ENCODE measurements at regions not wholly inside any gene's neighbourhood (a gene's known extent, or its start where the extent isn't known, plus 50 kb on each side); places are given as distances from the start of the nearest gene placed in this dataset.
A peak's percentile ranks its signal among the peaks of the same experiment; 100 is the strongest.

DNA sequence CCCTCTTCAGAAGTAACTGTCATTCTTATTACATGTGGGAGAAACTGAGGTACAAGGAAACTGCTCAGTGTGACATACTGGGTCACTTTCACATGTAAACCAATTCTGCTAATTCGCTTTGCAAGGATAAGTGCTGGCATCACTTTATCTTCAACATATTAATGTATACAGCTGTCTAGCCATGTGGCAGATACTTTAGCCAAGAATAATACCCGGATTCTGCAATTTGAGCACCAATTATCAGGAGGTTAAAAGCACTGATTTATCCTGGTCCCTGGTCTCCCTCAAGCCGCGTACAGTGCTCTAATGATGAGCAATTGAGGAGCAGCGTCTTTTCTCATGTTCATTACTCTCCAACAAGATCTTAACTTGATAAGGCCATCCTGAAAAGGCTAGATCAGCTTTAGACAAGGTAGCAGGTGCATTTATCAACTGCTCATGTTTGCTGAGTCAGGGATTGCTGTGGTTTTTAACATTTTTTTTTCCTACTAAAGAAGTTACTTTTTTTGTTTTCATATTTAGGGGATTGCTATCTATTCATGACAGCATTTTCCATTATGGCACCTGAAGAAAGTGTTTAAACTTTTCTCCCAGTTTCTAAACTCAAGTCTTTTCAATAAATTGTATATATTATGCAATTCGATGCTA is 1066.3 kb upstream of the MAP3K7 start:
- DNase-seq (ENCODE audit: low read depth), result no peak

GRCh38 chr6:91646649-91647048 is 1059.8 kb upstream of the MAP3K7 start:
- DNase-seq (ENCODE audit: low read depth), result no peak

- no peak for DNase-seq (ENCODE audit: low read depth)
Measured at GRCh38 chr6:91645811-91646210, 1058.9 kb upstream of the MAP3K7 start.

GRCh38 chr6:91637217-91637616 is 1050.3 kb upstream of the MAP3K7 start:
- DNase-seq (ENCODE audit: low read depth), result no peak

GRCh38 chr6:91634791-91635190 is 1047.9 kb upstream of the MAP3K7 start:
- DNase-seq (ENCODE audit: low read depth), result peak; percentile 18

DNA sequence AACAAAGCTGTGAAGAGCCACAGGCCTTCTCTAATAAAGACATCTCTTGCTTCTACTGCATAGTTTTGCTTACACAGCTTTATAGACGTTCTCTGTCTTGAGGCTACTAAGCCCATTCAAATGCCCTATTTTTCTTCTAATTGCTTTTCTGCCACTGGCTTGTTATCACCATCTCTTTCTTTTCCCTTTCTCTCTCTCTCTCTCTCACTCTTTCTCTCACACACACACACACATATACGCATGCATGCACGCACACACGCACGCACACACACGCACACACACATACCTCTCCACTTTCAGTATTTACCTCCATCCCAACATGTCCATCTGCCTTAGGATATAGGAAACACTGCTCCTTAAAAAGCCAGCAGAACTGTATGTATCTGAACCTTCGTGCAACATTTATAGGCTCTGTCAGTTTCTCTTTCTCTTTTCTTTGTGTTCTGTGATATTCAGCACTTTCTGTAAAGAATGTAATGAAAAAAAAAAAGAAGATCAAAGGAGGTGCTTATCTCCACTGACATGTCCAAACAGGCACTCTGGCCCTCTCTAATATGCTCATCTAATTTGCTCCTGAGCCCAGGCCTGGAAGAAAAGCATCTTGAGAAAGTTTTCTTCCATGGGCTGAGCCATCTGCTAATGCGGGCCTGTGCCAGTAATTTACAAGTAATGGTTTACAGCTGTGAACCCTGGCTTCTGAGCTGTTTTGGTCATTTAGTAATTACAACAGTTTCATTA is 1046.7 kb upstream of the MAP3K7 start:
- no peak for DNase-seq (ENCODE audit: low read depth)

DNA sequence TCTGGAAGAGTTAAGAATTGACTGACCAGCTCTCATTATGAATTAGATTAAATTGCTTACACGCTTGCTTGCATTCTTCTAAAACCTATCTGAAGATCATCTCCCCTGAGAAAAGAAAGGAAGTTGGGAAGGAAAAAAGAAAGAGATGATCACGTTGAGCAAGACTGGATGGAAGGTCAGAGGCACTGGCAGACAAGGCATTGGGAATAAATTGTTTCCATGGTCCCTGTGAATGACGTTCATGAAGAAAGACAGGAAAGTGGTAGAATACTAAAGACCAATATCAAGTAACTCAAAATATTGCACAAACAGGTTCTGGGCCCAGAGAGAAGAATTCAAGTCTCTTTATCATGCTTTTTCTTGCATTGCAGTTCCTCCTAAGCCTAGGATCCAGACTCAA is 1045.4 kb upstream of the MAP3K7 start:
- DNase-seq (ENCODE audit: low read depth), result no peak

DNA sequence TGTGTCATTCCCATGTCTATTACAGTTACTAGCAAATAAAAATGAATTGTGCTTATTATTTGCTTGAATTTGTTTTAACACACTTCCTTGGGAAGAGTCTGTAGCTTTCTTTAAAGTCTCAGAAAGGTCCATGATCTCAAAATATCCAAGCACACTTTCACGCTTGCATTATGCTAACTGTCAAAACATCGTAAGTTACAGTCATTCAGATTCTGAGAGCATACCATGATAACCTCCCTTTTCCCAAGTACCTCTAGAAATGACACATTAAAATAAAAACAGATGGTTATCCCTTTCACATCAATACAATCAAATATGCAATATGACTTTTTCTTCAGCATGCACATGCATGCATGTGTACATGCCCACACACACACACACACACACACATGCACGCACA is 1044.4 kb upstream of the MAP3K7 start:
- DNase-seq (ENCODE audit: low read depth), result no peak

- DNase-seq (ENCODE audit: low read depth), result peak; percentile 2
Measured at GRCh38 chr6:91626911-91627310, 1040.0 kb upstream of the MAP3K7 start.

DNA sequence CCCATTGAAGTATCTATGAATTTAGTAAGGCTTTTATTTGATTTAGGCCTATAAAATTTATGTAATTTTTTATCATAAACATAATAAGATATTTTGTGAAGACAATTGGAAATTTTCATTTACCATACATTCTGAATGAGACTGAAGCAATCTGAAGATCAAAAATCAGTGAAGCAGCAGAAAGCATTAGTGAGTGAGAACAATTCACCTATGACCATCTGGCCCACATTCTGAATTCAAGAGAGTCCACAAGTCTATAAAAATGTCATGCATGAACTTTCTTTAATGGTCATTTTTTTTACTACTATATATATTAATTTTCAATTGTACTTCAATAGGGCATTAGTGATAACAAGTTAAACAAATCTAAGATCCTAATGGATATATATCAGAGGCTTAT is 1026.6 kb upstream of the MAP3K7 start:
- no peak for DNase-seq (ENCODE audit: low read depth)

DNA sequence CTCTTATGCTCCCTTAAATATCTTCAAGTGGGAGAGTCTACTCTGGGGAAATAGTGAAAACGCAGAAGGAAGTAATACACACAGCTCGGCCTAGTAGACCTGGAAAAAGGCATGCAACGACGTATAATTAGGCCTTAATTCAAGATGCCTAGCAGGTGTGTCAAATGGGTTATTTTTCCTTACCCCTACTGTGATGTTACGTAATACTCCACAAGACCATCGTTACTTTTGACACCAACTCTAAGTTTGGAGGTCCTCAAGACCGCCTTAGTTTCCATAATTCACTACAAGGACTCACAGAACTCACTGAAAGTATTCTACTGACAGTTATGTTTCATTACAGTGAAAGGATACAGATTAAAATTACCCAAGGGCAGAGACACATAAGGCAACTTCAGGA is 1024.3 kb upstream of the MAP3K7 start:
- DNase-seq (ENCODE audit: low read depth), result no peak

DNA sequence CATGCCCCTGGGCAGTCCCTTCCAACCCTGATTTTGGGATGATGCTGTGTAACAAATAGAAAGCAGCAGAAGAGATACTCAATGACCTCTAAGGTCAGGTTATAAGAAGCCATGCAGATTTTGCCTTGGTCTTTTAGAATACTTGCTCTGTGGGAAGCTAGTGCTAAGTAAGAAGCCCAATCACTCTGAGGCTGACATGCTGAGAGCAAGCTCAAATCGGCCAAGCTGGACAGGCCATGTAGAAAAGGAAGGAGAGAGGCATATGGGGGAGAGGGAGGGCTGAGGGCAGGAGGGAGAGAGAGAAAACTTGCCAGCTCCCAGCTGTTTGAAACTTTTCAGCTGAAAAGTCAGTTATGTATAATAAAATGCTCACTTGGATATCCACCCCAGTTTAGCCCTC is 1021.6 kb upstream of the MAP3K7 start:
- DNase-seq (ENCODE audit: low read depth), result no peak

GRCh38 chr6:91606148-91606901 is 1019.5 kb upstream of the MAP3K7 start:
- peak; percentile 65 for DNase-seq (ENCODE audit: low read depth)

GRCh38 chr6:91600561-91600960 is 1013.7 kb upstream of the MAP3K7 start:
- DNase-seq (ENCODE audit: low read depth), result no peak

DNA sequence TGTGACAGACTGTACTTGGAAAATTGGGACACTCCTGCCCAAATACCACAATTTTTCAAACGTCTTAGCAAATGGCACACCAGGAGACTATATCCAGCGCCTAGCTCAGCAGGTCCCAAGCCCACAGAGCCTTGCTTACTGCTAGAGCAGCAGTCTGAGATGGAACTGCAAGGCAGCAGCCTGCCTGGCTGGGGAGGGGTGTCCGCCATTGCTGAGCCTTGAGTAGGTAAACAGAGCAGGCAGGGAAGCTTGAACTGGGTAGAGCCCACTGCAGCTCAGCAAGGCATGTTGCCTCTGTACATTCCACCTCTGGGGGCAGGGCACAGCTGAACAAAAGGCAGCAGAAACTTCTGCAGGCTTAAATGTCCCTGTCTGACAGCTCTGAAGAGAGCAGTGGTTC is 1003.3 kb upstream of the MAP3K7 start:
- DNase-seq (ENCODE audit: low read depth), result no peak

DNA sequence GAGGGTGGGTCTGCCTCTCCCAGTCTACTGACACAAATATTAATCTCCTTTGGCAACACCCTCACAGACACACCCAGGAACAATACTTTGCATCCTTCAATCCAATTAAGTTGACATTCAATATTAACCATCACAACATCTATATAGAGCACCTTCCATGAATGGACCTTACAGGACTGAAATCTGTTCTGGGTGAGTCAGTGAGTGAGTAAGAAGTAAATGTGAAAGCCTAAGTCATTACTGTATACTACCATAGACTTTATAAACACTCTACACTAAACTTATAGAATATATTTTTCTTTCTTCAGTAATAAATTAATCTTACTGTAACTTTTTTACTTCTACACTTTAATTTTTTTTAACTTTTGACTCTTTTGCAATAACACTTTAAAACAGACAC is 993.8 kb upstream of the MAP3K7 start:
- peak; percentile 17 for DNase-seq (ENCODE audit: low read depth)

DNA sequence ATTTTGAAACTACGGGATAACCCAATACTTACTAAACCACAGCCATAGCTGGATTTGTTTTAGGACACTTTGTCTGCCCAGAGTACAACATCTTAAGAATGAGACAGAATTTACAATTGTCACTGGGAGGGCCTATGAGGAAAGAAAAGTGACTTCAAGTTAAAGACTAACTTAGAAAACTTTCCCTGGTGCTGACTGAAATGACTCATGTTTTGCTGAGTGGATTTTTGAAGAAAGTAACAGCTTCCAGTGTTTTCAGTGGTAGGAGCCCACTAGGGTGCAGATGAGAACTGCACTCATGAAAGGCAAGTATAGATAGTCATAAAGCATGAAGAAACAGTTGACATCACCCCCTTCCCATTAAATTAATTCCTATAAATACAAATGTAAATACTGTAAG is 988.2 kb upstream of the MAP3K7 start:
- peak; percentile 85 for DNase-seq (ENCODE audit: low read depth)

DNA sequence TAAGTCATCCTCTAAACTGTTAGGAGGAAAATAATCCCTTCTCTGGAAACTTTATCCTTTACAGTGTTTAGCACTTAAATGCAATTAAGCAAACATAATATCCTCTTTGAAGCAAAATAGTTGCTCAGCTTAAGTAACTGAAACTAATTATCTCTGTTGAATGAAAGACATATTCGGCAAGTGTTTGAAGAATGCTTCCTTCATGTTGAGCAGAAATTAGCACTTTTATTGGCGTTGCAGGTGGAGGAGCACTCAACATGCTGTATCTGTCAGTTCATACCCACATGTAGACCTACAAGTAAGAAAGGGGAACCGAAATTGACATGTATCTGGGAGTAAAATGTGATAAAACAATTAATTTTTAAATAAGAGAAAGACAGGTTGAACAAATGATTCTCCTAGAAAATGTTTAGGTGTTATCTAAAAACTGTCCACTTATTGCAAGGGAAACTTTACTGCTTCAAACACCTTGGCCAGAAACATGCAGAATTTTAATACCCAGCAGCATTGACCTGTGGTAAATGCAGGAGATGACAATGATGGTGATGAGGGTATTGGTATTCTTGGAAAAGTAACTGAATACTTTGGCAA is 987.0 kb upstream of the MAP3K7 start:
- DNase-seq (ENCODE audit: low read depth), result no peak

DNA sequence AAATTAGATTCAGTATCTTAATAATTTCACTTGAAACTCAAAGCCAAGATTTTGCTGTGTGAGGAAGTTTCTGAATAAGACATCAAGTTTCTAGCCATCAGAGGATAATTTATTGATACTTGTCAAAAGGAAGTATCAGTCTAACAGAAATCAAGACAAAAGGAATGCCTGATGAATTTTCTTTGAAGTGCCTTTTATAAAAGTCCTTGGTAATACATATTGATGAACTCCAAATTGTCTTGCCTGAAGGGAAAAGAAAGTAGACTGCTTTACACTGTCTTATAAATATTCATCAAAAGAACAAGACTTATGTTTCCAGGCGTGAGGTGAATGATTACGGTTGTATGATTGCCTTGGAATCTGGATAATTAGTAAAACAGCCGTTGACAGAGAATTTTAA is 986.0 kb upstream of the MAP3K7 start:
- DNase-seq (ENCODE audit: low read depth), result peak; percentile 4

DNA sequence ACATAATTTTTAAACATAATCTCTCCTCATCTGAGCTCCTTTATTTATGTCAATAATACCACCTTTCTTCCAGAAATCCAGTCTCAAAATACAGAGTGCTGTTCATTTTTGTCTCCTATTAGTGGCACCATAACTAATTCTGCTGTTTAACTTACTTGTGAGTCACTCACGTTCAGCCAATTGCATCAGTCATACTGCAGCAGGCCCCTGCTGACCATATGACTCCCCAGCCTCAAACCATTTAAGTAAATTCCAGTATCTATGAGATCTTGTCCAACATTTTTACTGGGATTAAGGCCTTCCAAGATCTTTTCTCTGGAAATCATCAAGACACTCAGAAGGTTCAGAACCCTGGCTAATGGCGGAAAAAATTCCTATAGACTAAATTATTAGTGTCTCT is 982.2 kb upstream of the MAP3K7 start:
- peak; percentile 30 for DNase-seq (ENCODE audit: low read depth)

GRCh38 chr6:91566467-91566866 is 979.6 kb upstream of the MAP3K7 start:
- DNase-seq (ENCODE audit: low read depth), result peak; percentile 18

GRCh38 chr6:91565207-91565606 is 978.3 kb upstream of the MAP3K7 start:
- no peak for DNase-seq (ENCODE audit: low read depth)

DNA sequence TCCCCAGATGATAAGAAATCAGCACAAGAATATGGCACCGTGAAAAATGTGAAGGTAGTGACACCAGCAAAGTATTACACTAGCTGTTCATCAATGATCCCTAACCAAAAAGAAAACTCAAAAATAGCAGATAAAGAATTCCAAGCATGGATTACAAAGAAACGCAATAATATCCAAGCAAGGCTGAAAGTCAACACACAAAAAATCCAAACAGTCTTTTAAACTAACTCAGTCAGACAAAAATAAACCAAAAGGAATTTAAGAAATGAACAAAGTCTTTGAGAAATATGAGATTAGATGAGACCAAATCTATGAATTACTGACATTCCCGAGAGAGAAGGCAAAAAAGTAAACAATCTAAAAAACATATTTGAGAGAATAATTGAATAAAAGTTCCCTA is 976.1 kb upstream of the MAP3K7 start:
- no peak for DNase-seq (ENCODE audit: low read depth)

Data from renal cortical epithelial cell (primary cell).